GM18870 (cell line): ENCODE measurements at regions not wholly inside any gene's neighbourhood (a gene's known extent, or its start where the extent isn't known, plus 50 kb on each side); places are given as distances from the start of the nearest gene placed in this dataset.
"Not testable (repeated sequence)": the region's sequence is repeated elsewhere in the genome, so short reads cannot be mapped to it uniquely, and the experiment has no call there.

Experiments
- ATAC-seq: cut with Tn5 transposase; IDR thresholded peaks from one replicate; pipeline ENCODE4 v1.9.1; 2021; ENCODE audit warnings: moderate library complexity; ENCODE audit not compliant: unreplicated experiment

DNA sequence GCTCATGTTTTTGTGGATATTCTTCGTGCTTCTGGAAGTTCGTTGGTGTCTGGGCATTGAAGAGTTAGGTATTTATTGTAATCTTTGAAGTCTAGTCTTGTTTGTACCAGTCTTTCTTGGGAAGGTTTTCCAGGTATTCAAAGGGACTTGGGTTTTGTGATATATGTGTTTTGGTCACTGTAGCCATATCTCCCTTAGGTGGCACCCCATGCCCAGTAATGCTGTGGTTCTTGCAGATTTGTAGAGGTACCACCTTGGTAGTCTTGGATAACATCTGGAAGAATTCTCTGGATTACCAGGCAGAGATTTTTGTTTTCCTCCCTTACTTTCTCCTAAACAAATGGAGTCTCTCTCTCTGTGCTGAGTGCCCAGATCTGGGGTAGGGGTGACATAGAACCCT is 184.1 kb downstream of the TEX13C start:
- ATAC-seq: no peak

DNA sequence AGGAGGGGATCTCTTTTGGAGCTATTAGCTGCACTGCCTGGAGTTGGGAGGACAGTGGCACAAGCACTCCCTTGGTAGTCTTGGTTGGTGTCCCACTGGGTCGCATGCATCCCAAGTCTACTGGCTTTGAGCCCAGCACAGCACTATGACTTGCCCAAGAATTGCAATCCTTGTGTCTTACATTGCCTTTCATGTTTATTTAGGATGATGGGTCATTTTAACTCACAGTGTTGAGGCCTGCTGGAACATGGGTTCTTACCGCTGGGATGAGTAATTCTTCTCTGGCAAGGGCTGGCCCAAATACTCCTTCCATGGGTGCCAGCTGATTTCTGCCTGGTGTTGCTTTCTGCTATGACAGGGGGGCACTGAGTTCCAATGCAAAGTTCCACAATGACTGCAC is 185.5 kb downstream of the TEX13C start:
- no peak for ATAC-seq

DNA sequence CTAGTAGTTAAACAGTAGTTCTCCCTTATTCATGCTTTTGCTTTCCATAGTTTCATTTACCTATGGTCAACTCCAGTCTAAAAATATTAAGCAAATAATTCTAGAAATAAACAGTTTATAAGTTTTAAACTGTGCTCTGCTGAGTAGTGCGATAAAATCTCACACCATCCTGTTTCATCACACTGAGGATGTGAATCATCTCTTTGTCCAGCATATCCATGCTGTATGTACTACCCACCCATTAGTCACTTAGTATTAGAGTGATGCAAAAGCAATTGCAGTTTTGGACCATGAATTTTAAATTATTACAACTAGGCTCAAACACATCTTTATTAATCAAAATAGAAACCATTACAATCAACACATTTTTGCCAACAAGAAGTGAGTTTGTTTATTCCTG is 187.4 kb downstream of the TEX13C start:
- ATAC-seq: no peak

DNA sequence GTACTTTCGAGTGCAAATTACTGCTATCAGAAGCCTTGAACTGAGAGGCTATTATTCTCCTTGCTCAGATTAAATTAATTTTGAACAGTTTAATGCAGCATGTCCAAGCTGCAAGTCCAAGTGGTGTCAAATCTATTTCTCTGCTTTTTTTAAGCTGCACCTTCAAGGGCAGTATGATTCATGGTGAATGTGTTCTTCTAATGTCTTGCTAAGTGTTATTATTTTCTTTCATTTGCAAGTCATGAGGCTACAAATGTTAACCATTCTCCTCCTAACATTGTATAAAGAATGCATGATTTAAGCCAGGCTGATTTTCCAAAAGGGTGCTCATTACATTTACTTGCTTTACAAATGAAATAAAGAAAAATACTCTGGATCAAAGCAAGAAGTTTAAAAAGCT is 200.4 kb downstream of the TEX13C start:
- no peak for ATAC-seq

DNA sequence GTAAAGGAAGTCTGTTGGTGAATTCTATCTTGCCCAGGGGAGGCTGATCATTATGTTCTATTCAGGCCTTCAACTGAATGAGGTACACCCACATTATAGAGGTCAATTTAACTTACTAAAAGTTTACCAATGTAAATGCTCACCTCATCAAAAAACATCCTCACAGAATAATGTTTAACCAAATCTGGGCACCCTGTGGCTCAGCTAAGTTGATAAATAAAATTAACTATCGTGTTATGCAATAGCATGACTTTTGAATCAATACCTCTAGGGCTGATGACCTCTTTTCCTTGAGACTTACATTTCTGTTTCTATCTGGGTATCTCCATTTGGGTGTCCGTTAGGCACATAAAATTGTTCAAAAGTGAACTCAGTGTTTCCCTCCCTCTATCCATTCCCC is 203.1 kb downstream of the TEX13C start:
- ATAC-seq: no peak

DNA sequence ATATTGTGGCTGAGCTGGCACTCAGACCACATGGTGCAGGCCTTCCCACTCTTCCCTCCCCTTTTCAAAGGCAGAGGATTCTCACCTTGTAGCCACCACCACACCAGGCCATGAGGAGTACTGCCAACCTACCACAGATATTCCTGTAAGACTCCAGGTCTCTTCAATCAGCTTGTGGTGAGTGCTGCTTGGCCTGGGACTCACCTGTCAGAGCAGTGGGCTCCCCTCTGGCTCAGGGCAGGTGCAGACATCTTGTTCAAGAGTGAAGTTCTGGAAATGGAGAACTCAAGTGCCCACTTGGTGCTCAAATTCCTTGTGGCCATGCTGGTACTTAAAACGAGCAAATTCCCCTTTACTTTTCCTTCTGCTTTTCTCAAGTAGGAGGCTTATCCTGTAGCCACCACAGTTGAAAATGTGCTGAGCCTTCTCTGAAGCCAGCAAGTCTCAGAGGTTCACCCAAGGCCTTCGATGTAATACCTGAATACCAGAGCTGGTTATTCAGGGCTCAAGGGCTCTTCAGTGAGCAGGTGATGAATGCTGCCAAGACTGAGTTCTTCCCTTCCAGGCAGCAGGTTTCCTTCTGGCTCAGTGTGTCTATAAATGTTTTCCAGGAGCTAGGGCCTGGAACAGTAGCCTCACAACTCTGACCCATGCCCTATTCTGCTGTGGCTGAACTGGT is 212.9 kb downstream of the TEX13C start:
- no peak for ATAC-seq

DNA sequence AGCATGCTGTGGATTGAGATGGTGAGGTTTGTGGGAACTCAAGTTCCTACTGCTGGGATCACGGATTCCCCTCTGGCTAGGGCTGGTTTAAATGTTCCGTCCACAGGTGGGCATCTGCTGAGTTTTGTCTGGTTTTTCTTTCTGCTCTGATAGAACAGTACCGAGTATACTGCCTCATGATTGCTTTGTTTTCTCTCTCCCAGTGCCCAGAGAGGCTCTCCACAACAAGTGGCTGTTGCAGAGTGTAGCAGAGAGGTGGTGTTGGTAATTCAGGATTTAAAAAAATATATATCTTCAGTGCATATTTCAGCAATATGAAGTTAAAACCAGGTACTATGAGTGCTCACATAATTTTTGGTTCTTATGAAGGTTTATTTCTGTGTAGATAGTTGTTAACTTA is 213.7 kb downstream of the TEX13C start:
- ATAC-seq: no peak

DNA sequence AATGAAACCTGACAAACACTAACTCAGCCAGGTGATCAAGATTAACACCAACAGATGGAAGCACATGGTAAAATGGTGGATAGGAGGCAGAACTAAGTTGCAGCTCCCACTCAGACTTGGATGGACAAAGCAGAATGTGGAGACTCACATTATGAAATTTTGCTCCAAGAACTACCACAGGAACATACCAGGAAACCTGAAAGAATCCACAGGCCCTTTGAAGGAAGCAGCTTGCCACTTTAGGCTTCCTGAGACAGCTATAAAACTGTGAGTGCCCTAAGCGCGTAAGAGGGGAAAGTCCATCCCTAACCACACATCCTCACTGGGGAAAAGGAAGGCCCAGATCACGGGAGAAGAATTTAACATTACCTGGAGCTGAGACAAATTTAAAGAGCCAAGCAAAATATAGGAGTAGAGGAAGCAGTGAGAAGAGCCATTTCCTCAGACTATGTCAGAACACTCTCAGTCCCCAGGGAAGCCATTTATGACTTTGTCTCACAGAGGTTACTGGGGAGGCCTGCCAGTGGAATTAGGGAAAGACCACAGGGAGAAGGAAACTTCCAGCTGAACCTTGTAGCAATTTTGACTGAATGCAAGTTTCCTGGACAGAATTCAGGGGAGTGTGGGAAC is 224.5 kb downstream of the TEX13C start:
- ATAC-seq: no peak

DNA sequence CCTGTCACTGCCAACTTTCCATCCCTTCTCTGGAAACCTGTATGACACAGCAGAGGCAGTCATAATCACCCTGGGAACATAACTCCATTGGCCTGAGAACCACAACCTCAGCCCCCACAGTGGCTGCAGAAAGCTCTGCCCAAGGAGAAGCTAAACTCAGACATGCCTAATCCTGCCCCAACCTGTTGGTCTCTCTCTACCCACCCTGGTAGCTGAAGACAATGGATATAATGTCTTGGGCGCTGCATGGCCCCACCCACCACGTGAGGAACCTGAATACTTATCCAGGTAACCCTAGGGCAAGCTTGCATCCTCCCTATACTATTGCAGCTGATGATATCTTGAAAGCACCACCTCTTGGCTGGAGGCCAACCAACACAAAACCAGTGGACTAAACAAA is 225.2 kb downstream of the TEX13C start:
- no peak for ATAC-seq

DNA sequence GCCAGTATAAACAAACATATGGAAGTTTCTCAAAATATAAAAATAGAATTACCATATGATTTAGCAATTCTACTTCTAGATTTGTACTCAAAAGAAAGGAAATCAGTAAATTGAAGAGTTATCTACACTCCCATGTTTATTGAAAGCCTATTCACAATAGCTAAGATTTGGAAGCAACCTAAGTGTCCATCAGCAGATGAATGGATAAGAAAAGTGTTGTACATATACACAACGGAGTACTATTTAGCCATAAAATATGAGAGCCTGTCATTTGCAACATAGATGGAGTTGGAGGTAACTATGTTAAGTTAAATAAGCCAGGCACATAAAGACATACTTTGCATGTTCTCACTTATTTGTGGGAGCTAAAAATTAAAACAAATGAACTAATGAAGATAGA is 257.8 kb downstream of the TEX13C start:
- ATAC-seq: no peak

DNA sequence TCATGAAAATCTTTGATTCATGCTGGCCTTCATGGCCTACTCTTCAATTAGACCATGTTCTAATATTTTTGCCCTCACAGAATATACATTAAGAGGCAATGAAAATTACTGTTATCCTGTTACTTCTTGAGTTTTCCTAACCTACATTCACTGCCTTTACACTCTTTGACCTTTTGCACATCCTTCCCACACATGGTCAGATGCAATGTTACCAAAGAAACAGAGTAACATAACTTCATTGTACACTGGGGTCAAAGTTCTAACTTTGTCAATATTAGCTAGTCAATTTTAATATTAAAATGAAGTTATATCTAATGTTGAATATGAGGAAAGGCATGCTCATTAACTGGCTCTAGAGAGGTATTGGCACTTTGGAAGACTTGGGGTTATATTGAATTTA is 284.8 kb downstream of the TEX13C start:
- no peak for ATAC-seq

DNA sequence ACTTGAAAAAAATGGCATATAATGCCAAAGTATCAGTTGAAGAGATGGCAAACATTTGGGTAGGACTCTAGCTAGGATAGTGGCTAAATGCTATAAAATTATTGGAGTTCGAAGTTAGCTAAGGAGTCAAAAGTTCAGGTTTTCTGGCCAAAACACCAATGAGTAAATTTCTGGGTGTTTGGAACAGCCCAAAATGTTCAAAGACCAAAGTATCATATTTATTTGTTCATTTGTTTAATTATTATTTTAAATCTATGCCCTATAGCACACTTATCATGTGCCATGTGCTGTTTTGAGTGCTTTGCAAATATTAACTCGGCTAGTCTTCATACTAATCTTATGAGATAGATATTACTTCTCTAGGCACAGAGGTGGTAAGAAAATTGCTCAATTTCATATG is 285.5 kb downstream of the TEX13C start:
- no peak for ATAC-seq

DNA sequence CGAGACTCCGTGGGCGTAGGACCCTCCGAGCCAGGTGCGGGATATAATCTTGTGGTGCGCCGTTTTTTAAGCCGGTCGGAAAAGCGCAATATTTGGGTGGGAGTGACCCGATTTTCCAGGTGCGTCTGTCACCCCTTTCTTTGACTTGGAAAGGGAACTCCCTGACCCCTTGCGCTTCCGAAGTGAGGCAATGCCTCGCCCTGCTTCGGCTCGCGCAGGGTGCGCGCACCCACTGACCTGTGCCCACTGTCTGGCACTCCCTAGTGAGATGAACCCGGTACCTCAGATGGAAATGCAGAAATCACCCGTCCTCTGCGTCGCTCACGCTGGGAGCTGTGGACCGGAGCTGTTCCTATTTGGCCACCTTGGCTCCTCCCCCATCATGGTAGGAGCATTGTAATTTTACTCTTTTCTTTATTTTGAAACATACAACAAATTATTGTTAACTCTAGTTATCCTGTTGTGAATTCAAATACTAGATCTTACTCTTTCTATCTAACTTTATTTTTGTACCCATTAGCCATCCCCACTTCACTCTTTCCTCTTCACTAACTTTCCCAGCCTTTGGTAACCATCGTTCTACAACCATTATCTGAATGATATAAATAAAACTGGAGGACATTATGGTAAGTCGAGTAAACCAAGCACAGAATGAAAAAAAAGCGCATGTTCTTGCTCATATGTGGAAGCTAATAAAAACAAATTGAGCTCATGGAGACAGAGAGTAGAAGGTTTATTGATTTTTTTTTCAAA is 295.1 kb downstream of the TEX13C start:
- ATAC-seq: not testable (repeated sequence)

DNA sequence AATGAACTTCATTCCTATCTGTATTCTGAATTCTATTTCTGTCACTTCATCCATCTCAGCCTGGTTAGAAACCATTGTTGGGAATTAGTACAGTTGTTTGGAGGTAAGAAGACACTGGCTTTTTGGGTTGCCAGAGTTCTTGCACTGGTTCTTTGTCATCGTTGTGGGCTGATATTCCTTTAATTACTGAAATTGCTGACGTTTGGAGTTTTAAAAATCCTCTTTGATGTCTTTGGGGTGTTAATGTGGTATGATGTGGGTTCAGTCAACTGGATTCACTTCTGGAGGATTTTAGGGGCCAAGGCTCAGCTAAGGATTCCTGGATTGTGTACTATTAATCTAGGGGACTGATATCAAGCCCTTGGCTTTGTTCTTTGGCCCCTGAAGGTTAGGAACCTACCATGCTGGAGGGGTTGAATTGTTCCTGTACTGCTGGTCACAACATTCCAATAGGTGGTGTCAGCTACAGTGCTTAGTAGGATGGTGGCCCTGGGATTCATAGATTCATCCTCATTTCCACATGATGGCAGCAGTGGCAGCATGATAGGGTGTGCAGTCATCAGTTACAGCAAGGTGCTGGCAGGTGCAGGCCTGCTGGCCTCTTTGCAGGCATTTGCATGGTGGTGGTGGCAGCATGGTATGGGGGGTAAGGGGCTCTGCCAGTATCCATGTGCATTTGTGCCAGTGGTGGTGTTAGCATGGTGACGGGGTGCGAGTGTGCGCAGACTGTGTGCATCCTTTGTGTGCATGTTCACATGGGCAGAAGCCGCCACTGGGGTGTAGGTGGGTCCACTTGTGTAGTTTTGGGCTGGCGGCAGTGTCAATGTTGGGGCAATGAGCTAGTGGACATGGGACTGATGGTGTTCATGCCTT is 301.3 kb downstream of the TEX13C start:
- ATAC-seq: no peak

DNA sequence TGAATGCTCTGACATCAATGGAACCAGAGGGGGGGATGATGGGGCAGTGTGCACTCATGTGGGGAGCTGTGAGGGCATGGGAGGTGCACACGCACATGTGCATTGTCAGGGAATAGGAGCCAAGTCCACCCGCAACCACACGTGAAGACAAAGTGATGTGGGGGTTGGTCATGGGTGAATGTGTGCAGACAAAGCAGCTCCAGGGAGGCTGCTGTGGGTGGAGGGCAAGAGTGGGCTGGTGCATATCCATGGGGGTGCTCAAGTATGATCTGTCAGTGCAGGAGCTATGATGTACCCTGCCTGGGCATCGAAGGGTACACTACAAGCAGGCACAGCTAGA is 301.9 kb downstream of the TEX13C start:
- no peak for ATAC-seq

DNA sequence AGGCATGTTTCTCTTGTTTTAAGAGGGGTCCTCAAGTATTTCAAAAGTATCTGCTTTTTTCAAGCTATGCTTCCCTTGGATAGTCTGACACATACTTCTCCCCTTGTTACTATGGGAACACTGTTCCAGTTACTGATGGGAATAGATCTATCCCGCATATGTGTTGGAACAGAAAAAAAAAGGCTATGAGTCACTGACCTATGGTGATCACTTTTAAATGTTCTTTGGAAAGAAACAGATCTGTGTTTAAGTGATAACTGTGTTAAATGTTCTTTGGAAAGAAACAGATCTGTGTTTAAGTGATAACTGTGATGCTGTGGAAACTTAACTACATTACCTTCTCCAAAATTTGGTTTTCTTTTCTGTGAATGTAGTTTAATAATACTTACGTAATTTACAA is 303.2 kb downstream of the TEX13C start:
- no peak for ATAC-seq

DNA sequence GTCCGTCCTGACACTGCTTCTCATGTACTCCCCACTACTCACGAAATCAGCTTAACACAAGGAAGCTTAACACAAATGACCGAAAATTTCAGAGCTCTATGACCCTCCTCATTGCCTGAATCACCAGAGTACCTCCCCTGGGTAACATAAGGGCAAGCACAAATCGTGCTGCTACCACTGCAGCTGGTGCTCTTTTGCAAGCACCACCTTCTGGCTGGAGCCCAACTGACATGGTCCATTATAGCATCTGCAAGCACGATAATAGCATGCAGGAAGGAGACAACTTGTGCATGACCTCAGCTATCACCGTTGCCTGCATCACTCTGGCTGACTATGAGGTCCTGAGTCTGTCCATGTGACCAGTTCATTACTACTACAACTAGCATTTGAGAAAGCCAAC is 308.0 kb downstream of the TEX13C start:
- ATAC-seq: no peak

DNA sequence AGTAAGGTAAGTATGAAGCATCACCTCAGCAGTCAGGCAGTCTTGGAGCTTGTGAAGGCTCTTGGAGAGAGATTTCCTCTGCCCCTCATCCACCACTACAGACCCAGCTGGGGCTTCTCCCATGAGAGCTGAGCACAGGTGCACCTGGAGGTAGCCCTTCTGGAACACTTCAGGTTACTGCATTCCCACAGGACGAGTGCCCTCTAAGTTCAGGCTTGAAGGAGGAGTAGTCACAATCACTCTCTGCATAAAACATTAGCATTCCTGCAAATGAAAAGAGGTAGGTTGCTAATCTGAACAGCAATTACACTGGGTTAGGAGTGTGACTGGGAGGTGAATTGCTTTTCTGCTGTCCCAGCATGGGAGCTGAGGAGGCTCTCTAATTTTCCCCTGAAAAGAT is 308.8 kb downstream of the TEX13C start:
- ATAC-seq: no peak

DNA sequence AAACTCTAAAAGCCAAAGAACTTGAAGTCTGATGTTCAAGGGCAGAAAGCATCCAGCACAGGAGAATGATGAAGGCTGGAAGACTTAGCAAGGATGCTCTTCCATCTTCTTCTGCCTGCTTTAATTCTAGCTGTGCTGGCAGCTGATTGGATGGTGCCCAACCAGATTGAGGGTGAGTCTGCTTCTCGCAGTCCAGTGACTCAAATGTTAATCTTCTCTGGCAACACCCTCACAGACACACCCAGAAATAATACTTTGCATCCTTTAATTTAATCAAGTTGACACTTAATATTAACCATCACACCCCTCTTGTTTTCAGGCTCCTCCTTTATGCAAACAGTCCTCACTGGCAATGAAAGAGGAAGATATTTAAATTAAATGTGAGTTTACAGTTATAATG is 321.7 kb downstream of the TEX13C start:
- ATAC-seq: no peak

DNA sequence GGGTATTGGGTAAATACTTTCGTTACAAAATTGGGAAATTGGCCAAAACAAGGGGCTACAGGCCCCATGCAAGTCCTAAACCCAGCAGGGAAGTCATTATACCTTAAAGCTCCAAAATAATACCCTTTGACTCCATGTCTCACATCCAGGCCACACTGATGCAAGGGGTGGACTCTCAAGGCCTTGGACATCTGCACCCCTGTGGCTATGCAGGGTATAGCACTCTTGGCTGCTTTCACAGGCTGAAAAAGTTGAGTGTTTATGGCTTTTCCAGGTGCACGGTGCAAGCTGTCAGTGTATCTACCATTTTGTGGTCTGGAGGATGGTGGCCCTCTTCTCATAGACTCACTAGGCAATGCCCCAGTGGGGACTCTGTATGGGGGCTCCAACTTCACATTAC is 326.5 kb downstream of the TEX13C start:
- no peak for ATAC-seq

DNA sequence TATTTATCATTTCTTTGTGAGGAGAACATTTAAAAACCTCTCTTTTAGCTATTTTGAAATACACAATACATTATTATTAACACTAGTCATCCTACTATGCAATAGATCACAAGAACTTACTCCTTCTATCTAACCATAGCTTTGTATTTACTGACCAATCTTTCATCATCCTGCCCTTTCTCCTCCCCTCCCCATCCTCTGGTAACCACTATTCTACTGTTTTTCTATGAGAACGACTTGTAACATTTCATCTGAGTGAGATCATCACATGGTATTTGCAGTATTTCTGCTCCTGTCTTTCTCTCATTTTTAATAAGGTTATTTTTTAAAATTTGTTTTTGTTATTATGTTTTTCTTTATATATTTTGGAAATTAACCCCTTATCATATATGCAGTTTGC is 331.8 kb downstream of the TEX13C start:
- no peak for ATAC-seq

DNA sequence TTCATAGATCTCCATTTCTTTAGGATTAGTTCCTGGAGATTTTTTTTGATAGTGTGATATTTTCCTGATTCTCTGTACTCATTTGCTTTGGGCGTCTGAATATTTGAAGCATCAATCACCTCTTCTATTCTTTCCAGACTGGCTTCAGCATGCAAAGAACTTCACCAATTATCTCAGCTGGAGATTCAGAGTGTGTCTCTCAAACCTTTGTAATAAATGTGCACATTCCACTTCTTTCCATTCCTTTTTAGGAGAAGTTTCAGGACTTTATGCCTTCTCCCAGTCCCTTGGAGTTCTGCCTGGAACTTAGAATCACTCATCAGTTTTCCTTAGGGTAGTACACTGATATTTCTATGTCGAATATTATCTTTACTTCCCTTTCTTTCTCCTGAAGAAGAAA is 334.8 kb downstream of the TEX13C start:
- ATAC-seq: no peak
